Renal cortical epithelial cell (primary cell): ENCODE measurements at regions not wholly inside any gene's neighbourhood (a gene's known extent, or its start where the extent isn't known, plus 50 kb on each side); places are given as distances from the start of the nearest gene placed in this dataset.
"Not testable (repeated sequence)": the region's sequence is repeated elsewhere in the genome, so short reads cannot be mapped to it uniquely, and the experiment has no call there.

Experiments
- DNase-seq: peaks from one replicate; pipeline ENCODE4 v3.0.0-alpha.2; 2011; ENCODE audit warnings: low read depth

DNA sequence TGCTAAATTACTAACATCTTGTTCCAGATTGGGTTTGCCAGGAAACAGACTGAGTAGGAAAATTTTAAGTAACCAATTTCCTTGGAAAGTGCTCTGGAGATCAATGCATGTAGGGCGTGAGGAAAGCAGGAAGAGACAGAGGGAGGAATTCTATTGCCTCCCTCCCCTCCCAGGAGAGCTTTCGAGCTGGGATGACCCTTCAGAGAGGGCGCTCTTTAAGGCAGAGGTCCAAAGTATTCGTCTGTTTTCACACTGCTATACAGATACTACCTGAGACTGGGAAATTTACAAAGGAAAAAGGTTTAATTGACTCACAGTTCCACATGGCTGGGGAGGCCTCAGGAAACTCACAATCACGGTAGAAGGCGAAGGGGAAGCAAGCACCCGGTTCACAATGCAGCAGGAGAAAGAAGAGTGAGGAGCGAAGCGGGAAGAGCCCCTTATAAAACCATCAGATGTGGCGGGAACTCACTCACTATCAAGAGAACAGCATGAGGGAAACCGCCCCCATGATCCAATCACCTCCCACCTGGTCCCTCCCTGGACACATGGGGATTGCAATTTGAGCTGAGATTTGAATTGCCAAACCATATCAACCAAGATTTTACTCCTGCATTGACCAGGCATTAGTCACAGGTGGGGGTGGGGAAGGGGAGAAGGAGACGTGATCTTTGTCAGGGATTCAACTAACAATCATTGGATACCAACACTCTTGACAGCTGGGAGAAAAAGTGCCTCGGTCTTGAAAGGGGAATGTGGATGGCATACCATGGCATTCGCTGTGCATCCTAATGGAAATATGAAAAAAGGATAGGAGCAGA, 63.8 kb downstream of the SLITRK2 start:
- no peak for DNase-seq

DNA sequence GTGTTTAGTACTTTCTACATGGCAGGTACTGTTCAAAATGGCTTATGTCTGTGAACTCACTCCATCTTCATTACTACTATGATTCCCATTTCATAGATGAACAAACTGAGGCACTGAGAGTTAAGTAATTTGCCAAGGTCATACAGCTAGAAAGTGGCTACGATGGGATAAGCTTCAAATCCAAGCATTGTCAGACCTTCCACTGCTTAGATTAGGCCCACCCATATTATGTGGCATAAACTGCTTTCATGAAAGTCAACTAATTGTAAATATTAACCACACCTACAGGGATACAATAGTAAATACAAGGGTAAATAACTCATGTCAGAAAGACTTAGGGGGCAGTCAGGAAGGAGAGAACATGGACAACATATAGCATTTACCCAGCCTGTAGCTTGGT, 68.8 kb downstream of the SLITRK2 start:
- no peak for DNase-seq

DNA sequence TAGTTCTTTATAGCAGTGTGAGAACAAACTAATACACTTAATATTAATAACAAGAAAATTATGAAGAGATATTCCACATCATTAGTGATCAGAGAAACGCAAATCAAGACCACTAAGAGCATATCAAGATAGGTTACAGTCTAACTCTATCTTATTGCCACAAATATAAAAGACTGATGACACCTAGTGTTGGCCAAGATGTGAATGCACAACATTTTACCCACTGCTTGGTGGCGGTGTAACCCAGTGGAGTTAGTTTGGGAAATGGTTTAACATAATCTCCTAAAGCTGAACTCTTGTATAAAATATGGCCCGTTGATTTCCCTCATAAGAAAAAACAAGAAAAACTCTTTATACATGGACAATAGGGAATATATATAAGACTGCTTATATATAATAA, 92.4 kb downstream of the SLITRK2 start:
- peak; percentile 0 for DNase-seq

DNA sequence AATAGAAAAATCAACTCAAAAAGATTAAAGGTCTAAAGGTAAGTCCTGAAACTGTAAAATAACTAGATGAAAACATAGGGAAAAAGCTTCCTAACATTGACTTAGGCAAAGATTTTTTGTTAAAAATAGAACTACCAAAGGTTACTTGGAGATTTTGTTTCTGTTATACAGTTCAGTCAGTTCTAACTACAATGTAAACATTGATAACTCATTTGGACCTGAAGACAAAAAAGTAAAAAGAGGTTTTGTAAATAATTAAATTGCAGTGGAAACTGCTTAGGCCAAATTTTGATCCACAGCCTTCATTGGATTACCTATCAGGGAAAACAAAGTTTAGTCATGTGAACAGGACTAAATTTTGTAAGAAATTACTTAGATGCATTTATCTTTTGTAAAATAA, 101.8 kb downstream of the SLITRK2 start:
- no peak for DNase-seq

DNA sequence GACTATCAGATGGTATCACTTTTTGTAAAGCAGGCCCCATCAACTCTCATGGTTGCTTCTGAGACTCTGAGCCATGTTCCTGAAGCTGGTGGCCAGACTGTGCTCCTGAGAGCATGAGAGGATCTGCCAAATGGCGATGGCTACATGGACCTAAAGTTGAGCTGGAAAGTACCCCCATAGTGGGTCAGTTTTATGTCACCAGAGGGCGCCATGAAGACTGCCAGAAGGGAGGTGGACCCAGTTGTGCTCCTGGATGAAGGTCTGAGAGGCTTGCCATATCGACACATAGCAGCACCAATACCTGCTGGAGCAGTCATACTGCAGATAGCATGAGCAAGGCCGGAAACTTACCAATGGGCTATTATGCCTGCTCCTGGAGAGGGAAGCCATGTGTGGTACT, 105.7 kb downstream of the SLITRK2 start:
- DNase-seq = no peak

DNA sequence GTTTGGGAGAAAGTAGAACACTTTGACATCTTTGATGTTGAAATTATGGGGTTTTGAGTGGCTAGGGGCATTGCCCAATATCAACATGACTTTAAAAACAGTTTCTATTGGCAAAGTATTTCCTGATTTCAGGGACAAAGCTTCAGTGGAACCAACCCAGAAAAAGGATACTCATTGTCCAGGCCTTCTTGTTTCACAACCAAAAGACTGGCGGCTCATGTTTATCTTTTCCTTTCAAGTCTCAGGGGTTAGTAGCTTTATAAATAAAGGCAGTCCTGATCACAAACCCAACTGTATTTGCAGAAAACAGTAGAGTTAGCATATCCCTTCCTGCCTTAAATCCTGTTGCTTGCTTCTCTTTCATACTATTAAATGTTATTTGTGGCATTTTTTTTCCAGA, 119.1 kb downstream of the SLITRK2 start:
- no peak for DNase-seq

DNA sequence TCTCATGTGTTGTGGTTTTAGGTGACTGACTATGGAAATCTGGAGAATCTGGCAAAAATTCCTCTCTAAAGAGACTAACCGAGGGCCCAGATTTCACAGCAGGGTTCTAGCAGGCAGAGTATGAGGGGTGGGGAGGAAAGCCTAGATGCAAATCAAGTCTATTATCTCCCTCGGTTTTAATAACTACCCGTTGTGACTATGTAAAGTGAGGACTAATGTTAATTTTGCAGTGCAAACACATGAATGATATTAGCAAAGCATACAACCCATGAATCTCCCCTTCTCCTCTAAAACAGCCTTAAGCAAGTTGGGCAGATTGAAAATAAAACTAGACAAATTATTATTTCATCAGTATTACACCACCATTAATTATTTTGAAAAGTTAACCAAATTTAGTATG, 131.4 kb downstream of the SLITRK2 start:
- DNase-seq = no peak

DNA sequence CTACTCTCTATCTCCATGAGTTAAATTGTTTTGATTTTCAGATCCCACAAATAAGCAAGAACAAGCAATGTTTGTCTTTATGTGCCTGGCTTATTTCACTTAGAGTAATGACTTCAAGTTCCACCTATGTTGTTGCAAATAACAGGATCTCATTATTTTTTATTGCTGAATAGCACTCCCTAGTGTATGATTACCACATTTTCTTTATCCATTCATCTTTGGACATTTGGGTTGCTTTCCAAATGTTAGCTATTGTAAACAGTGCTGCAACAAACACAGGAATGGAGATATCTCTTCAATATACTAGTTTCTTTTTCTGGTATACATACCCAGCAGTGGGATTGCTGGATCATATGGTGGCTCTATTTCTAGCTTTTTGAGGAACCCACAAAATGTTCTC, 136.0 kb downstream of the SLITRK2 start:
- DNase-seq = no peak

DNA sequence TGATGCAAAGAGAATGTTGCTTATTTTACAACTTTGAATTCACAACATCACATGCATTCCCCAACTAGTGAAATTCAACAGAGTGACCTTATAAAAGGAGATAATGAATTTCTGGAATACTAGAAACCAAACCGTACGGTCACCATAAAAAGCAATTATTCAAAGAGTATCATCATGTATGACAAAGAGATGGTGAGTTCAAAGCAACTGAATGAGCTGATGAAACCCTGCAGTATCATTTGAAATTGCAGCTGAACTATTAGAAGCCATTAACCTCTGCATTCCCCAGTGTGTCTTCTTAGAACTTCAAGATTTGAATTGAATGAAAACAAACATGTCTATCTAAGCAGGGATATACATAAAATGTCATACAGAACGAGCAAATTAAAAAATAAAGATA, 172.4 kb downstream of the SLITRK2 start:
- DNase-seq = no peak

DNA sequence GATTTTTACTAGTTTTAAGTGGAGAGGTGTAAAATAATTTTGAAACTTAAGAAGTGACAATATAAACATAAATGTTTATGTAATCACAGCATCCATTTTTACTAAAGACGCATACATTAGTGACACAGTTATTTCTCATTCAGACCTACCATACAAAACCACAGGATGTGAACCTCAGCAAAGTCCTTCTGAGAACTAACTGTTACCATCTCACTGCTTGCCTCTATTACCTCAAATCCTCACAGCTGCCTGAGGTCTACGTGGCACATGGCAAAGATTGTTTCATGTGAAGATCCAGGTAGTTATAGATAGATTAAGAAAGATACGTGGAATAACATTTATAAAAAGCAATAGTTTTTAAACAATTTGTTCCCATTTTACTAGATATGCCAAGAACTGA, 189.0 kb downstream of the SLITRK2 start:
- DNase-seq = no peak

DNA sequence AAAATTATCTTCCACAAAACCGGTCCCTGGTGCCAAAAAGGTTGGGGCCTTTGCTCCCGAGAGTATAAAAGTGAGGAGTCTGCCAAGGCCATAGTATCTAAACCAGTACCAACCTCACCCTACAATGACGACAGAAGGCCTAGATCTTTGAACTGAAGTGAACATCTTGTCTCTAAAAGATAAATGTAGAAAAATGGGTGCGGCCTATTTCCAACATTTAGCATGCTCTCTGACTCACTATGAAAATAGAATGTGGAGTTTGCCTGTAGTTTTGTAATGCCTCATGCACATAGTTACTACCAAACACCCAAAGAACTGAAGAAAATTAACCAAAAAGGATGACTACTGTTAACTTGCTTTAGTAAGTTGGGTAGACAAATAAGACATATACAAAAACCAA, 218.4 kb downstream of the SLITRK2 start:
- DNase-seq = no peak

DNA sequence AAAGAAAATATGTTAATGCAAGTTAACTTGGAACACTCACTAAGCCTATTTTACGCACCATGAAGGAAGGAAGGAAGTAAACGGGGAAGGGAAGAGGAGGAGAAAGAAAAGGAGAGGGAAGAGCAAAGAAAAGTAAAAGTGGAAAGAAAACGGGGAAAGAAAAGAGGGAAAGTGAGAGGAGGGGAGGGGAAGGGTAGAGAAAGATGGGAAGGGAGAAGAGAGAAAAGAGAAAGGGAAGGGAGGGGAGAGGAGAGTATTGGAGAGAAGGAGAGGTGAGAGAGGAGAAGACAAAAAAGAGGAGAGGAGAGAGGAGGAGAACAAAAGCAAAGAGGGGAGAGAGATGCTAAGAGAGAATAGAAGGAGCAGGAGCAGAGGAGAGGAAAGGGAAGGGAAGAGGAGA, 224.1 kb downstream of the SLITRK2 start:
- no peak for DNase-seq

DNA sequence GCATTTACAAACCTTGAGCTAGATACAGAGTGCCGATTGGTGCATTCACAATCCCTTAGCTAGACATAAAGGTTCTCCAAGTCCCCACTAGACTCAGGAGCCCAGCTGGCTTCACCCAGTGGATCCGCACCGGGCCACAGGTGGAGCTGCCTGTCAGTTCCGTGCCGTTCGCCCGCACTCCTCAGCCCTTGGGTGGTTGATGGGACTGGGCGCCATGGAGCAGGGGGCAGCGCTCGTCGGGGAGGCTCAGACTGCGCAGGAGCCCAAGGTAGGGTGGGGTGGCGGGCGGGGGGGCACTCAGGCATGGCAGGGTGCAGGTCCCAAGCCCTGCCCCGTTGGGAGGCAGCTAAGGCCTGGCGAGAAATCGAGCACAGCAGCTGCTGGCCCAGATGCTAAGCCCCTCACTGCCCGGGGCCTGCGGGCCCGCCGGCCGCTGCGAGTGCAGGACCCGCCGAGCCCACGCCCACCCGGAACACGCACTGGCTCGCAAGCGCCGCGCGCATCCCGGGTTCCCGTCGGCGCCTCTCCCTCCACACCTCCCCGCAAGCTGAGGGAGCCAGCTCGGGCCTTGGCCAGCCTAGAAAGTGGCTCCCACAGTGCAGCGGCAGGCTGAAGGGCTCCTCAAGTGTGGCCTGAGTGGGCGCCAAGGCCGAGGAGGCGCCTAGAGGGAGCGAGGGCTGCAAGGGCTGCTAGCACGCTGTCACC, 228.5 kb downstream of the SLITRK2 start:
- not testable (repeated sequence) for DNase-seq

DNA sequence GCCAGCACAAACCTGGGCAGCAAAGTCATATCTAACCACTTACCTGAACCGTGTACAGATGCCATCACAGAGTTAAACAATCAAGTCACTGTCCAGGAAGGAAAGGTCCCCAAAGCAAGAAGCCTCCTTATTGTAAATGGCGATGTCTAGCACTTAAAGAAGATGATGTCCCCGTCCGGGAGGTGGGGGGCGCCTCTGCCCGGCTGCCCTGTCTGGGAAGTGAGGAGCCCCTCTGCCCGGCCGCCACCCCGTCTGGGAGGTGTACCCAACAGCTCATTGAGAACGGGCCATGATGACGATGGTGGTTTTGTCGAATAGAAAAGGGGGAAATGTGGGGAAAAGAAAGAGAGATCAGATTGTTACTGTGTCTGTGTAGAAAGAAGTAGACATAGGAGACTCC, 231.9 kb downstream of the SLITRK2 start:
- DNase-seq = not testable (repeated sequence)

DNA sequence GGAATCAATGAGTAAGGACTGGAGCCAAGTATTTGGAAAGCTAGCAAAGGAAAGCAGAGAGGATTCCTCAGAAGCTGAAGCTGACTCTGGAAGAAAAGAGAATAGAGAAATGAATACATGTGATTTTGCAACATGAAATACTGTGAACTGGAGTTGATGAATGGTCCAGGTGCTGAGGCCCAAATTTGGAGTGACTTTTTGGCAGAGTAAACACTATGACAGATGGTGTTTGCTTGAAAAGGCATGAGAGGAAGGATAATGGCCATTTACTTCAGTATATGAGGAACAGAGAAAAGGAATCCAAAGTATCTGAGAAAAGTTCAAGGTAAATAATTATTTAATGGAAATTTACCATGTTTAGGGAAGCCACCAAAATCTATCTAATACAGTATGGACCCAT, 236.7 kb downstream of the SLITRK2 start:
- no peak for DNase-seq

DNA sequence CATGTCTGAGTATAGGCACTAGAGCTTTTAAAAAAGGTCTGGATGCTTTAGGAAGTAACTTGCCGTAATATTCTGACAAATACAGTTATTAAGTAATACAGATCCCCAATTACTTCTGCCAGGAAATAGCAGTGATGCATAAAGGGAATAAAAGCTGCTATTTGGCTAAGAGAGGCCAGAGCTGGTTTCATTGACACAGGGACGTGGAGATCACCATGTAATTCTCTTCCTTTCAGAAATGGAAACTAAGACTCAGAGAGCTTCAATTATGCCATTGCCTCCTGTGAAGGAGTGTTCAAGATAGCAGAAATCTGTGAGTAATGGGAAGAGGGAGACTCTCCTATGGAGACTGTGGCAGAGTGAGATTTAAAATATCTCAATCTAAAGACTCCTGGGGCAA, 238.1 kb downstream of the SLITRK2 start:
- no peak for DNase-seq

DNA sequence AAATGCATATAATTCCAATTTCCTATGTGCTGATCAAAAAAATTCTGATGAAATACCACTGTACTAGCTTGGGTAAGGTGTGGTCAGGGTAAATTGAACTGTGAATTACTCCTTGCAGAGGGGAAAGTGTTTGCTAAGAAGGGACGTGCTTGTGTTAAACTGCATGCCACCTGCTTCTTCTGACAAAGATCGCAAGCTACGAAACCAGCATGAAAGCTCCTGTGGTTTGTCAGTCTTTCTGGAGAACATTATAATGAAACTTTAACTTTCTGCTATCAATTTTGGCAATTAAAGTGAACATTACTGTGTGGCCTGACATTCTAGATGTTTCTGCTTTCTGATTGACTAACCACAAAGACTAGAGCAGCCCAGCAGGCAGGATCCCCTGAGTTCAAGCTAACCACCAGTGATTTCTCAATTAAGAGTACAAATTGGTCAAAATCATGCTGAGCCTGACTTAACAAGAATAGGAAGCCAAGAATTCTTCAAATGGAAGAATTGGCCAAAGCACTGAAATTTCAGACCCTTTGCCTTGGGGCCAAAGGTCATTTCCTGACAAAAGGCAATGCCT, 239.0 kb downstream of the SLITRK2 start:
- DNase-seq = no peak

DNA sequence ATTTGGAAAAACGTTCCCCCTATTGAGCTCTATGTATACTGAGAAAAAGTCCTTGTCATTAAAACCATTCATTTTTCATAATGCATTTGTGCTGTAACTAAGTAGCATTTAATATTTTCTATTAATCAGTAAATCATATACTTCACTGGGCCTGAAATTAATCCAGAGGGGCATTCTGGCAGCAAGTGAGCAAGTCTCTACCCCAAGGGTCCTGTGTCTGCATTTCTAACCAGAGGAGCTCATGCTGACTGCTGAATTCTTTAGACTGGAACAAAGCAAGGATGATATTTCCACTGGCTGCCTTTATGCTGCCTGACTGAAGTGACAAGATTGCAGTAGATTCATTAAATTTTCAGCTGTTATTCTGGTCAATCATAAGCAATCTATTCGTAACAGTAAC, 246.5 kb downstream of the SLITRK2 start:
- no peak for DNase-seq

DNA sequence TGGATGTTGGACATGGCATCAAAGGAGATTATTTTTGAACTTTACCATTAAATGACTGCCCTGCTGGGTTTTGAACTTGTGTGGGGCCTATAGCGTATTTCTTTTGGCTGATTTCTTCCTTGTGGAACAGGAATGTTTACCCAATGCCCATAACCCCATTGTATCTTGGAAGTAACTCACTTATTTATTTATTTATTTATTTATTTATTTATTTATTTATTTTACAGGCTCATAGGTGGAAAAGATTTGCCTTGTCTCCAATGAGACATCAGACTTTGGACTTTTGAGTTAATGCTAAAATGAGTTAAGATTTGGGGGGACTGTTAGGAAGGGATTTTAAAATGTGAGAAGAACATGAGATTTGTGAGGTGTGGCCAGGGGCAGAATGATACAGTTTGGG, 273.1 kb downstream of the SLITRK2 start:
- no peak for DNase-seq

DNA sequence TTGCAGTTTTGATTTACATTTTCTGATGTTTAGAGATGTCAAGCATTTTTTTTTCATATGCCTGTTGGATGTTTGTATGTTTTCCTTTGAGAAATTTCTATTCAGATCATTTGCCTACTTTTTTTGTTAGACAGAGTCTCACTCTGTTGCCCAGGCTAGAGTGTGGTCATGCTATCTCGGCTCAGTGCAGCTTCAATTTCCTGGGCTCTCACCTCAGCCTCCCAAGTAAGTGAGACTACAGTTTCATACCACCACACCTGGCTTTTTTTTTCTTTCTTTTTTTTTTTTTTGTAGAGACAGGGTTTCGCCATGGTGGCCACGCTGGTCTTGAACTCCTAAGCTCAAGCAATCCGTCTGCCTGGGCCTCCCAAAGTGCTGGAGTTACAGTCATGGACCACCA, 291.7 kb downstream of the SLITRK2 start:
- DNase-seq = no peak

DNA sequence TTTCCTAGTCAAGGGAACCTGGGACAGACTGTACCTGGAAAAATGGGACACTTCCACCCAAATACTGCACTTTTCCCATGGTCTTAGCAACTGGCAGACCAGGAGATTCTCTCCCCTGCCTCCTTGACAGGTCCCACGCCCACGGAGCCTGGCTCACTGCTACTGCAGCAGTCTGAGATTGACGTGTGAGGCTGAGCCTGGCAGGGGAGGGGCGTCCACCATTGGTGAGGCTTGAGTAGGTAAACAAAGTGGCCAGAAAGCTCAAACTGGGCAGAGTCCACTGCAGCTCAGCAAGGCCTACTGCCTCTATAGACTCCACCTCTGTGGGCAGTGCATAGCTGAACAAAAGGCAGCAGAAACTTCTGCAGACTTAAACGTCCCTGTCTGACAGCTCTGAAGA, 301.4 kb downstream of the SLITRK2 start:
- DNase-seq = not testable (repeated sequence)

DNA sequence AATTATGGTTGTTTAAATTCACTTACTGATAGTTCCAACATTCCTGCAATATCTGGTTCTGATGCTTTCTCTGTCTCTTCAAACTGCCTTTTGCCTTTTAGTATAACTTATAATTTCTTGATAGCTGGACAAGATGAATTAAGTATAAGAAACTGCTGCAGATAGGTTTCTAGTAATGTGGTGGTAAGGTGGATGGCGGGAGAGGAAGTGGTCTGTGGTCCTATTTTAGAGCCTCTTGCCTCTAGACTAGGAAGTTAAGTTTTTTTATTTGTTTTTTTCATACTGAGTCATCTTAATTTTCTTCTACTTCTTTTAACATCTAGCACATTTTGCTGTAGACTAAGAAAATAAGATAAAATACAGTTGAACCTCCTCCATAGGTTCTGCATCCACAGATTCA, 310.0 kb downstream of the SLITRK2 start:
- no peak for DNase-seq

DNA sequence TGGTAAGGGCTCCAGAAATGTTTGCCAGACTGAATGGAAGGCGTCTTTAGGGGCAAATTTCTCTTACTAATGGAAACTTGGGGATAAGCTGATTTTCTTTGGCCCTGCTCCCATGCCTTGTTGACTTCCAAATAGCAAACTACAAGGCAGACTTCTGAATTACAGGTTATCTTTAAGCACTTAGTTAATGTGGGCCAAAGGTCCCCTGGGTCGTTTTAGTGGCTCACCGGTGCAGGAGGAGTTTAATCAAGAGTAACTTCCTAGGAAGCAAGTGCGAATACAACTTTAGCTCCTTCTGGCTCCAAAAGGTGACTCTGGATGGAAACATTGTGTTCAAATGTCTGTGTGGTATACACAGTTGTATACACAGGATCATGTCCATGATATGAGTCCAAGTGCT, 323.6 kb downstream of the SLITRK2 start:
- no peak for DNase-seq
